ENCODE measurements at regions not wholly inside any gene's neighbourhood (a gene's known extent, or its start where the extent isn't known, plus 50 kb on each side); places are given as distances from the start of the nearest gene placed in this dataset.
"Not testable (repeated sequence)": the region's sequence is repeated elsewhere in the genome, so short reads cannot be mapped to it uniquely, and the experiment has no call there.

- H3K4me3 ChIP-seq, result no peak overlapping the region
- H3K4me1 ChIP-seq, result no peaks in the 10 kb centered on the region
- H3K27me3 ChIP-seq, result no peaks in the 10 kb centered on the region
- intact Hi-C loops (cut with DNase I; ENCODE audit: low total_unique reads), result no loop called here
- in situ Hi-C loops (cut with MboI; ENCODE audit: low pct_ligation_motif_present in 1 of 4, low pct_unique_long_range_greater_than_20kb in 1 of 4, low sequenced_read_pairs in 3 of 4), result no loop called here
- DNase-seq, result no peak
- H3K36me3 ChIP-seq, result no peaks in the 10 kb centered on the region
- WGBS, 2 donors (ENCODE audit: low coverage in 1 of 2), result 64 to 71% methylated on average over 2 of the region's 2 CpGs
- H3K9me3 ChIP-seq, result no peaks in the 10 kb centered on the region
- H3K27ac ChIP-seq, result no peak overlapping the region
- TF ChIP-seq EP300 (IDR thresholded peaks at IDR 0.05; ENCODE audit: low read depth) (no peak), POLR2AphosphoS5 (IDR thresholded peaks at IDR 0.05) (no peak), CTCF (IDR thresholded peaks at IDR 0.05) (no peak), POLR2A (IDR thresholded peaks at IDR 0.05) (no peak)
Measured at GRCh38 chr1:102687383-102687782, 420.9 kb downstream of the COL11A1 start.

- H3K27me3 ChIP-seq, result no peaks in the 10 kb centered on the region
- H3K27ac ChIP-seq, result no peak overlapping the region
- no peak overlapping the region for H3K4me3 ChIP-seq
- WGBS, 2 donors (ENCODE audit: low coverage in 1 of 2), result 90 to 93% methylated on average over 3 to 13 of the region's 13 CpGs
- TF ChIP-seq POLR2AphosphoS5 (IDR thresholded peaks at IDR 0.05), result no peak
- TF ChIP-seq EP300 (IDR thresholded peaks at IDR 0.05; ENCODE audit: low read depth), result no peak
- no peak for TF ChIP-seq POLR2A (IDR thresholded peaks at IDR 0.05)
- no peak for TF ChIP-seq CTCF (IDR thresholded peaks at IDR 0.05)
- intact Hi-C loops (cut with DNase I; ENCODE audit: low total_unique reads), result no loop called here
- no peaks in the 10 kb centered on the region for H3K36me3 ChIP-seq
- no peak for DNase-seq
- in situ Hi-C loops (cut with MboI; ENCODE audit: low pct_ligation_motif_present in 1 of 4, low pct_unique_long_range_greater_than_20kb in 1 of 4, low sequenced_read_pairs in 3 of 4), result no loop called here
- no peaks in the 10 kb centered on the region for H3K4me1 ChIP-seq
- H3K9me3 ChIP-seq, result no peaks in the 10 kb centered on the region
Measured at GRCh38 chr1:102661481-102661880, 446.8 kb downstream of the COL11A1 start.

GRCh38 chr1:102659876-102660483 lies 448.3 kb downstream of the COL11A1 start:
- in situ Hi-C loops (cut with MboI; ENCODE audit: low pct_ligation_motif_present in 1 of 4, low pct_unique_long_range_greater_than_20kb in 1 of 4, low sequenced_read_pairs in 3 of 4); H3K27ac ChIP-seq; H3K4me1 ChIP-seq; H3K36me3 ChIP-seq; DNase-seq; H3K9me3 ChIP-seq; H3K4me3 ChIP-seq; H3K27me3 ChIP-seq; intact Hi-C loops (cut with DNase I; ENCODE audit: low total_unique reads): not testable (repeated sequence)
- 95% methylated on average over 30 of the region's 47 CpGs; no CpG with 5 or more reads in 1 of the 2 donors for WGBS, 2 donors (ENCODE audit: low coverage in 1 of 2)

- Histone ChIP-seq H3K36me3 (no peaks in the 10 kb centered on the region), H3K9me3 (no peaks in the 10 kb centered on the region), H3K4me3 (no peak overlapping the region), H3K27me3 (no peaks in the 10 kb centered on the region), H3K4me1 (no peaks in the 10 kb centered on the region), H3K27ac (no peak overlapping the region)
- intact Hi-C loops (cut with DNase I; ENCODE audit: low total_unique reads) (no loop called here), in situ Hi-C loops (cut with MboI; ENCODE audit: low pct_ligation_motif_present in 1 of 4, low pct_unique_long_range_greater_than_20kb in 1 of 4, low sequenced_read_pairs in 3 of 4) (no loop called here)
- no peak for TF ChIP-seq CTCF (IDR thresholded peaks at IDR 0.05)
- TF ChIP-seq POLR2AphosphoS5 (IDR thresholded peaks at IDR 0.05), result no peak
- no peak for TF ChIP-seq POLR2A (IDR thresholded peaks at IDR 0.05)
- TF ChIP-seq EP300 (IDR thresholded peaks at IDR 0.05; ENCODE audit: low read depth), result no peak
- no peak for DNase-seq
- WGBS, 2 donors (ENCODE audit: low coverage in 1 of 2), result 94 to 96% methylated on average over 5 to 8 of the region's 8 CpGs
Measured at GRCh38 chr1:102655034-102655433, 453.3 kb downstream of the COL11A1 start.

GRCh38 chr1:102640872-102641271 lies 467.4 kb downstream of the COL11A1 start:
- no peak for DNase-seq
- Histone ChIP-seq H3K4me1 (no peaks in the 10 kb centered on the region), H3K36me3 (no peaks in the 10 kb centered on the region), H3K27ac (no peak overlapping the region), H3K4me3 (no peak overlapping the region), H3K27me3 (no peaks in the 10 kb centered on the region), H3K9me3 (no peaks in the 10 kb centered on the region)
- intact Hi-C loops (cut with DNase I; ENCODE audit: low total_unique reads) (loop anchor here (10.0 kb wide), 1 partner anchor 866 kb away; no protein-coding TSS in a partner anchor), in situ Hi-C loops (cut with MboI; ENCODE audit: low pct_ligation_motif_present in 1 of 4, low pct_unique_long_range_greater_than_20kb in 1 of 4, low sequenced_read_pairs in 3 of 4) (no loop called here)
- TF ChIP-seq POLR2A (IDR thresholded peaks at IDR 0.05), result no peak
- no peak for TF ChIP-seq CTCF (IDR thresholded peaks at IDR 0.05)
- TF ChIP-seq POLR2AphosphoS5 (IDR thresholded peaks at IDR 0.05), result no peak
- WGBS, 2 donors (ENCODE audit: low coverage in 1 of 2), result 71 to 74% methylated on average over 1 of the region's 1 CpG
